ENCODE measurements at regions not wholly inside any gene's neighbourhood (a gene's known extent, or its start where the extent isn't known, plus 50 kb on each side); places are given as distances from the start of the nearest gene placed in this dataset.

DNA sequence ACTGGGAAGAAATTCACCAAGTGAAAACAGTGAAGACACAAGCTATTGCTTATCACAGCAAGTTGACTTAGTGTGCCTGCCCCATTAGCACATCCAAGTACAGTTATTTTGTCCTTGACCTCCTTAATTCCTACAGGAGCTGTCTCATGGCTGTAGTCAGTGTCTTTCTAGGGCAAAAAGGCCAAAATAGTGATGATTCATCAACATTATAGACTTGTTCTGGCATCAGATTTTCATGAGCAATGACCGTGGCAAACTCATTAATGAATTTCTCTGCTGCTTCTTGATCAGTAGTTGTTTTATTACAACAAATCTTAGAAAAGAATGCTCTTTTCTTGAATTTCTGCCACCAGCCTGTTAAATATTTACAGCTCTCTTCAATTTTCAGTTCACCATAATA, 1169.3 kb upstream of the DDX18 start:
- ATAC-seq (no peak), DNase-seq (no peak)

DNA sequence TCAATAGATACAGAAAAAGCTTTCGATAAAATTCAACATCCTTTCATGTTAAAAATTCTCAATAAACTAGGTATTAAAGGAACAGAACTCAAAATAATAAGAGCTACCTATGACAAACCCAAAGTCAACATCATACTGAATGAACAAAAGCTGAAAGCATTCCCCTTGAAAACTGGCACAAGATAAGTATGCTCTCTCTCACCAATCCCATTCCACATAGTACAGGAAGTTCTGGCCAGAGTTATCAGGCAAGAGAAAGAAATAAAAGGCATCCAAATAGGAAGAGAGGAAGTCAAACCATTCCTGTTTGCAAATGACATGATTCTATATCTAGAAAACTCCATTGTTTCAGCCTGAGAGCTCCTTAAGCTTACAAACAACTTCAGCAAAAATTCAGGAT, 1145.8 kb upstream of the DDX18 start:
- ATAC-seq (no peak), DNase-seq (no peak)

DNA sequence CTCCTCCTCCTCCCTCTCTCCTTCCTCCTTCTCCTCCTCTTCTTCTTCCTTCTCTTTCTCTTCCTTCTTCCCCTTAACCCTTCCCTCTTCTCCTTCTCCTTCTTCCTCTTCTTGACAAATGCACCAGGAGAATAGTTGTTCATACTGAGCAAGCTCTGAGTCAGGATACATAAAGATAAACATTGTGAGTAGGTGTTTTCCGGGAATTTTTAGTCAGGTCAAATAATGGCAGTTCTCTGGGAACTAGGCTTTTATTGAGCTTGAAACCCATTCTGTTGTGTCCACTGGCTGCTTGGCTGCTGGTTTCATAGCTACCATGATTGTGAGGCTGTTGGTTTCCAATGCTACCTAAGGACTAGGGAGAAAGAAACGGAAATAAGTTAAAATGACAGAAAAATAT, 1144.7 kb upstream of the DDX18 start:
- ATAC-seq (no peak), DNase-seq (no peak)

DNA sequence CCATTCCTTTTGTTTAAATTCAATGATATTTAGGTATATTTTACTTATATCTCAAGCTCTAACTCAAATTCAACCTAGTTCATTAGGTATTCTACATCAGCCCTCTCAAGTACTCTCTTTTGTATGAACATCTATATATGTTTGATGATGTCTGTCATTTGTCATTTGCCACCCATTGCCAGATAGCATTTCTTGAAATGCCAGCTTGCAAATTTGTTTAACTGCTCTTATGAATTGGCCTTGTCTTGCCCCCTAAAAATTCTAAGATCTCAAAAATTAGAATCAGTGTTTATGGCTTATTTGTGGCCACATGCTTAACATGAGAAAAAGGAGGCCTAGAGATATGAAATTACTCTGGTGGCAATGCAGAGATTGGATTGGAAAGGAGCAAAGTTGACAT, 1140.3 kb upstream of the DDX18 start:
- ATAC-seq (no peak), DNase-seq (no peak)

DNA sequence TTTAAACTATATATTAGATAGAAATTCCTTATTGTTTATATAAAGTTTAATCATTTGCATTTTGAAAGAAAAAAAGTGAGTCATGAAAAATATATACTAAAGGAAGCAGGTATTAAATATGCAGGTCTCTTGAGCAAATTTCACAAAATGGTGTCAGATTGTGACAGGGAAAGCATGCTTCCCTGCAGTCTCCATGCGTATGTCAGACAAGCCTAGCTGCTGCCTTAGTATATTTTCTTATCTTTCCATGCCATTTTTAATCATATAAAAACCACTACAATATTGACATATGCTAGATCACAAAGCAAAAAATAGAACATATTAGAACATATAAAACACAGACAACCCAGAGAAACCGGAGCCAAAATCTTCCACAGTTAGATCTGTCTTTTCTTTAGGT, 1137.7 kb upstream of the DDX18 start:
- ATAC-seq (no peak), DNase-seq (no peak)

DNA sequence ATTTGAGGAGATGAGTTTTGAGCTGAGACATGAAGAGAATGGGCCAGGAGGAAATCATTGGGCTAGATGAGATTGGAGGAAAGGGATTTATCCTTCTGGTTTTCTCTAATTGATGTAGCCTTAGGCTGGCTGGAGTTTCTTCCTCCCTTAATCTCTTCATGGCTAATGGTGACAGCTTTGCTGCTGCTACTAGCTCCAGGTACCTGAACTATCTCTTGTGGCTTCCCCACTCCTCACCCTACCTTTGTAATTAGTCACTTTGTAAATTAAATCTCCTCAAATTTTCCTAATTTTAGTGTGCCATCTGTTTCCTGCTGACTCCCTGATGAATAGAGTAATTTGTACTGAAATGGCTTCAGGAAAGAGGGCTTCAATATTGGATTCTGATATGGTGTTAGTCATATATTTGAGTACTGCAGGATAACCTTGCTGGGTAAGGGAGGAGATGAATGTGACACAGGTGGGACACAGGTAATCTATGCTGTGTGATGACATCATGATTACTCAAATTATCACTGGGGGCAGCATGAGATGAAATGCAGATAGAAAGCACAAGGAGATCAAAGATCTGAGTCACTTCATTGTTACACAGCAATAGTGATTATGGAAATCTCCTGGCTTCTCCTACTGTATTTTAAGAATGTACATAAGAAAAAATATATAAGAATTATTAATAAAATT, 1134.1 kb upstream of the DDX18 start:
- DNase-seq (no peak), ATAC-seq (no peak)

DNA sequence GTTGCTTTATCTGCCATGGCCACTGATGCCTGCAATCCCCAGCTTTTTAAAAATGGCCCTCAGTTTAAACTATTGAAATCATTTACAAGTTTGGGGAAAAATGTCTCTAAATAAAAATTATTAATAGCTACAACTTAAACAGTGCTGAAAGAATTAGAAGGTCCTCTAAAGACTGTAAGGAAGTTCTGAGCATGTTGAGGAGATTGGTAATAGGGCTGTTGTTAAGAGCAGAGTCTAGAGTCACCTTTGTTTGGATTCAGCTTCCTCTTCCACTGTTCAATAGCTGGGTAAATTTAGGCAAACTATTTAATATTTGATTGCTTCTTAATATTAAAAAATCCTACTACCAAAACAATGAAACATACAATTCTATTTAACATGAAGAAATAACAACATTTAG, 1127.1 kb upstream of the DDX18 start:
- DNase-seq (no peak), ATAC-seq (no peak)

DNA sequence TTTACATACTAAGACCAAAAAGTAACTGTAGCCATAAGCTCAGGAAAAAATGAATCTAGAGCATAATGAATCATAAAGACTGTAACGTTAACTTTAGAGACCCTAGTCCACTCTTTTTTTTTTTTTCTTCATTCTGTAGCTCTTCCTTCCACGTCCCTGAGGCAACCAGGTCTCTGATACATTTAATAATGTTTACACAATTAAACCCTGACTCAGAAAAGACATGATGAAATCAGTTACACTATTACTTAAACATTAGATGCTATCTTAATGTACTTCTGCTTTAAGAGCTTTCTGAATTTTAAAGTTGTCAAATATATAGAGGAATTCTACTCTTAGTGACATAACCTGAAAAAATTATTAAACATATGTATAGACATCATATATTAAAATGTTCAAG, 1121.5 kb upstream of the DDX18 start:
- ATAC-seq (no peak), DNase-seq (no peak)

DNA sequence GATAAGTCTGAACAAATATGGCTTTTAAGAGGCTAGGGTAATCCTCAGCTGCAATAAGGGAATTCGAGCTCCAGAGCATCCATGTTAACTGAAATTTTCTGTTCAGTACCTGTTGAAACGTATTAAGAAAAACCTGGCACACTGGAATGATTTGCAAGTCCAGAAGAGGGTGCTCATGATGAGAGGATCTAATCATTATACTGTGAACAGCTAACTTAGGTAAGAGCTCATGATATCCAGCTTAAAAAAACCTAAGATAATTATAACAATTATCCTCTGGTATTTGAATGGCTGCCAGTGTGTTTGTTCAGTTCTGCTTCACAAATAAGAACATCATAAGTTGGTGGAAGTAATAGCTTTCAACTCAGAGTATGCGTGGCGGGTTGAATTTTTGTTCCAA, 1118.3 kb upstream of the DDX18 start:
- DNase-seq = no peak
- ATAC-seq = no peak

DNA sequence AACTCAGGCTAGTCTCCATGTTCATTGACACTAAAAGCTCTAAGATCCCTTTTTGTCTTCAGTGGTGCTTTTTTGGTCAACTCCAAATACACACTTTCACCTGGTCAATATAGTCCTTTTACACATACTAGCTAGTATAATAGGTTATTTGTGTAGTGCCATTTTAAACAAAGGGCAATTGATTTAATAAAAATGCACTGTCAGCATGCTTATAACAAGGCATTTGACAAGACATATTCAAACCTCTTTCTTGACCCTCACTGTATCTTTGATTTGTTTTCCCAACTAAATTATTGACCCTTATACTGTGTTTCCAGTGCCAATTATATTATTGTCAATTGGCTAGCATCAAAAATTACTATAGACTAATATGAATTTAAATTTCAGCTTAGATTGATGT, 1117.6 kb upstream of the DDX18 start:
- DNase-seq (no peak), ATAC-seq (no peak)

DNA sequence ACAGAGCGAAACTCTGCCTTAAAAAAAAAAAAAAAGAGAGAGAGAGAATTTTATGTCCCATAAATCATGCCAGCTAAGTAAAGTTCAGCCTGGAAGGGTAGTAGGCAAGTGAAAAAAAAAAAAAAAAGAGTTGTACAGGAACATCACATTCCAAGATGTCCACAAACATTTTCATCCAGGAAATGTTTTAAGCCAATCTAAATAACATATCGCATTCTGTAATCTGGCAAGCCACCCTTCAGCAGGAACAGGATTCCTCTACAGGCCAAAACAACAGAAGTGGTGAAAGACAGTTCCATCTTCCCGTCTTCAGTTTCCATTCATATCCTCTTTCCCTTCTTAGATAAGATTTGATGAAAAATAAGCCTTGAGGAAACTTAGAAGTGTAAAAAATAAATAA, 1108.1 kb upstream of the DDX18 start:
- no peak for ATAC-seq
- no peak for DNase-seq

DNA sequence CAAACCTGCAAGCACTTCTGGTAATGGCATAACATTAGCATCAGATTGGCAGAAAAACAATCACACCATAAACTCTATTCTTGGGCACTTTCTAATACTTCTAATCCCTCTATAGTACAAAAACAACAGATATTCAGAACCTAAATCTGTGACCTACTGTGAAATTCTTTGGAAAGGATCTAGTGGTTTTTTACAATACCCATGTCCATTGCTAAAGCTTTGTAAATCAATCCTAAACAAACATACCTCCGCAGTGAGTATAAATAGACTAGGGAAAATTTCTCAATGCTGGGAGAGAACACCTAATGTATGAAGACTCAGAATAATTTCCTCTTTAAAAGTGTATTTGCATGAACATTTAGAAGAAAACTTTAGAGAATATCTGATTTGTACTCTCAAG, 1098.5 kb upstream of the DDX18 start:
- DNase-seq (no peak), ATAC-seq (no peak)

DNA sequence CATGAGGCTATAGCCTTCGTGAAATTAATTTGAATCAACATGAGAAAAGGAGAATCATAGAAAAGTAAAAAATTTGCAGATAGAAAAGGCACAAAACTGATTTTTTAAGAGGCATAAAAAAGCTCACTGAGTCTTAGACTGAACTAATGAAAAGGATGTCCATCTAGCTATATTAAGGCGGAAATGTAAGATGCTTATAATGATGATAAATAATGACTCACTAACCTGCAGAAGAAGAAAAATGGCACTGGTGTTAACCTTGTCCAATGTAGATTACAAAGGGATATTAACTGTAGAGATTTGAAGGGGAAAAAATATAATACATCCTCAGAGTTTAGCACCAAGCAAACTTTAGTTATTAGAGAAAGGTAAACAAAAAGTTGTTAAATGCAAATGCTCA, 1098.0 kb upstream of the DDX18 start:
- ATAC-seq (no peak), DNase-seq (no peak)

DNA sequence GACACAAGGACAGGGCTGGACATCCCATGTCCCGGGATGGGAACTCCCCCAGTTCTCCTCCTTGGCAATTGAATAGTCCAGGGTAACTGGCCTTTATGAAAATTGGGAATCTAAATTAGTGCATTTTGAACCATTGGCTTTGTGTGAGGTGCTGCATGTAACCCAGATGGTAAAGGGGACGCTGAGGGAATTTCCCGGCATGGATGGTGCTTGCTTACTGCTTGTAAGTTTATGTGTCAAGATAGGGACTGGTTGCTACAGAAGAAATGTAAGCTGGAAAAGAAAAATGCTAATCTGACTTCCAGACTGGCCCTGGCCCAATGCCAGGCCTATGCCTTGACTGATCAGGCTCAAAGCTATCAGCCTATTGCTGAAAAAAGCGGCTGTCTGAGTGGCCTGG, 1096.7 kb upstream of the DDX18 start:
- DNase-seq (no peak), ATAC-seq (no peak)

DNA sequence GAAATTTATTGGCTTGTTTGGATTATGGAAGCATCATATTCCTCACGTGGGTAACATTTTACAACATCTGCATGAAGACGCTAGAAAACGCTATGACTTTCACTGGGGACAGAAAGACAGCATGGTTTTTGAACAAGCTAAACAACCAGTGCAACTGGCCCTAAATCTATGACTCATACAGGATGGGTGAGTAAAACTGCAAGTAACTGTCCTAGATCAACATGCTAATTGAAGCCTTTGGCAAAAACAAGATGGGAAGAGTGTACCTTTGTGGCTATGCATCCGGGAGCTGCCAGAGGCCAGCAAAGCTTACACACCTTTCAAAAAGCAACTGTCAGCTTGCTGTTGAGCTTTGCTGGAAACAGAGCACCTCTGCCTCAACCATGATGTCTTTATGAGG, 1096.0 kb upstream of the DDX18 start:
- ATAC-seq = no peak
- DNase-seq = no peak

DNA sequence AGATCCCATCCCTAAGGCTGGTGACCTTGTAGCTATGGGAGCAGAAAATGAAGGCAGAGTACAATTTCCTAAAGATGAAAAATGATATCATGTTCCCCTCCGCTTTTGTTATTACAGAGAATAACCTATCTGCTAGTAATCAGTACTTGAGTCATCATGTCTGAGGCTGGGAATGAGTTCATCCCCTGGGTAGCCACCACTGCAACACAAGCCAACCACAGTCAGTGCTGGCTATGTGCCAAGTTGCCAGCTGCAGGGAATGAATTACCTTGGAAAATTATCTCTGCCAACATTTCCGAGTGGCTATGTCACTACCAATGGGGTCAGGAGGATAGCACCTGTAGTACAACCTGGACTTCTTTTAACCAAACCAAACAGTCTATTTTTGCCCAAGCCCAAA, 1094.7 kb upstream of the DDX18 start:
- DNase-seq (no peak), ATAC-seq (no peak)

DNA sequence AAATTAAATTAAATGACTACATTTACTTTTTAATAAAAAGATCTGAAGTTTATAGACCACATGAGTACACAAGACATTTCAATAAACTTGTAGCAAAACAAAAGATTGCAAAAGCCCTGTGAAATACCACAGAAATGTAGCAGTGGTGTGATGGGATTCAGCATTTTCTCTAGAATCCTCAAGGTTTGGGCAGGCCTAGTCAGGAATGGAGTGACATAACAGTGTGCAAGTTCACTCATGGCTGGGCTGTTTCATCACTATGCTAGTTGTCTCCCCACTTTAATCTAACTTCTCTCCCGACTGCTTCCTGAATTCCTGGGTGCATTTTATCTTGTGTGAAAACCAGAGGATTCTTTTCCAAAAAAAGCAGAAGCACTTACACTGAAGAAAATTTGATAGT, 1089.9 kb upstream of the DDX18 start:
- ATAC-seq (no peak), DNase-seq (no peak)

DNA sequence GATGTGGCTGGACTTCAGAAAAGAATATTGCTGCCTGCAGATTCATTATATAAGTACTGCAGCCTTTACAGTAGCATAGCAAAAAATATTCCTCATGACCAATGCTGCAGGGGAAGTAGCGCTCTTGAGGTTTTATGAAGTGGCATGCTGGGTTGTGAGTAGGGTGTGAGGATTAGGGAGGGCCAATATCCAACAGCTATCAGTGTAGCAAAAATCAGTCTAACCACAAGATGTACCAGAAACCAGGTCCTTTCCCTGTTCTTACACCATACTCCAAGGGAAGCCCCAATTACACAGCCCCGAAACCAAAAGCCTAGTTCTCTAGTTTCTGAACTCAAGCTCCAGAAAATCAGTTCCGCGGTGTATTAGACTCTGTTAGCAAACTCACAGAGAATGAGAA, 1082.2 kb upstream of the DDX18 start:
- DNase-seq (no peak), ATAC-seq (no peak)

DNA sequence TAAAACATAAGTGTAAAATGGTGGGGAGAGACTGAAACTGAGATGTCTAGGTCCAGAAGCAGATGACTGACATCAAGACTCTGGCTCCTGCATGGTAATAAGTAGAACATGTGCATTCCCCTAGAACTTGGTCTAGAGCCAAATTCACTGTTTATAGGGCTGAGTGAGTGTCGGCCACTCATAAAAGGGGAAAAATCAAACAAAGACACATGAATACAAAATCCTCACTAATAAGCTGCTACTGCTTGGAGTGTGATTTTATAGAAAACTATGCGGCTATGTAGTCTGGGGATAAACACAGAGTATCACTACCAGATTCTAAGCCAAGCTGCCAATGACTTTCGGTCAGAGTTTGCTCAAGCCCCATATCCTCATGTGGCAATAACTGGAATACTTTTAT, 1080.8 kb upstream of the DDX18 start:
- ATAC-seq (no peak), DNase-seq (no peak)

DNA sequence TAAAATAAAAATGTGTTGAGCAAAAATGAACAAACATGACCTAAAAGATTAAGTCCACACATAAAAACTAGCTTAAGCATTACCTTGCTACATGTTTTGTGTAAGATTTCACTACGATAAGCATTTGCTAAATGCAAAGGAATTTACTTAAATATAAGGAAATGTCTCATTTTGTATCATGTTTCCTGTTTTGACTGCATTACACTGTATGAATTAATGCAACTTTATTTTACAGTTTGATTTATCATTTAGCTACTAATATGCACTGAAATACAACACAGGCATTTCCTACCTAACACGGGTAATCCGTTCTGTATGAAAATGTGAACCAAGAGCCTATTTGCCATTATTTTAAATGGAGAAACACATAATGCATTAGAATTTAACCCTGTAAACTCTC, 1076.5 kb upstream of the DDX18 start:
- no peak for DNase-seq
- no peak for ATAC-seq

DNA sequence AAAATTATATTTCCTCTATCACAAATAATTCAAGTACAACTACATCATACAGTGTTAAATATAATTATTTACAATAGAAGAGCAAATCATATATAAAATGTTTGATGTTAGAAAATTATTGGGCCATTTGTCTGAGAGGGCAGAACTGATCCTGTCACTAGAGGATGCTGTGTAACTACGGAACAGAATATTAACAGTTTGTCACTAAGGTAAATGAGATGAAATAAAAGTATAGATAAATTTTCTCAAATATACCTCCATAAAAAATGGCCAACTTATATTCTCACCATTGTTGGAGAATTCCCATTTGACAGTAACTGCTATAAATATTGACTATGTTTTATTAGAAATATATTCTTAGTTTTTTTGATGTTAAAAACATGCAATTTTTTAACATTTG, 1067.4 kb upstream of the DDX18 start:
- DNase-seq (no peak), ATAC-seq (no peak)

DNA sequence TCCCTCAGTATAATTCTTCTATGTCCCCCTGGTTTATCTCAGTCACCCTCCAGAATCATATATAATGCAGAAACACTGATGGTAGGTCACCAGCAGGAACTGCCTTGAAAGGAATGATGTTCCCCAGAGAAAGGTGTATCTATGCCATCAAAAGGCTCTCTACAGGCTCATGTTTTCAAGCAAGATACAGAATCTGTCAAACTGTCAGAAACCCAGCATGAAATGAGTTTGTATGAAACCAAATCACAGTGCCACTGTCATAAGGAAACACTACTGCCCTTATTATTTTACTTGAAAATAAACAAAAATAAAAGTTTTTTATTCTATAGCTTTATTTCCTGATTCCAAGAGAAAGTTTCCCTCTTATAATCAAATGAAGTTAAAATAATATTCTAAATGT, 1064.5 kb upstream of the DDX18 start:
- ATAC-seq = no peak

DNA sequence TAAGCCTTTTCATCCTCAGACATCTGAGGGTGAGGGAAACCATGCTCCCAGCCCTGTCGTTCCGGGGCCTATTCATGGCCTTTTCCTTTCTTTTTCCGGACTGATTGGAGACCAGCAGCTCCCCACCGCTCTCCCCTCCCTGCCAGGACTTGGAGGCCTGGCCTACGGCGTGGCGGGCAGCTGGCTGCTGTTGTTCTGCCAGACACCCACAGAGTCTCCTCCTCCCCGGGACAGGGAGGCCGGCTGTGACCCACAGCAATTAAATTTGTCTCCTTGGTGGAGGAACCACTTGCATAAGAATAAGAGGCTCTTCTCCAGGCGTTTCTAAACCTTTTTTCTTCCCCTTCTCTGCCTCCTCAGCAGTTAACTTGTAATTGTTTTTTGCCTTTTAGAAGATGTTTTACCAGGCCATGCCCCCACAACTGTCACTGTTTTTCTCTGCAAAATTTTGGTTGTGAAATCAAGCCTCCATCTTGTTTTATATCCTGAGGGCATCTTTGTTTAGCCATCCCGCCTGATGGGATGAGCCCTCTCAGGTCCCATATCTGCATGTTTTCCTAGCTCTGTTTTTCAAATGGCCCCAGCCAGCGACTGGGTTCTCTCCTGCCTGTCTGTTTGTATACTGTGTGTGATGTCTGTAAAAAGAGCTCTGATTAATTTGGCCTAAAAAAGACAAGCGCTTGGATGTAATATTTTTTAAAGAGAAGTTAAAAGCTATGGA, 1060.0 kb upstream of the DDX18 start:
- DNase-seq (no peak), ATAC-seq (no peak)

More for the DNA sequence above, 1064.5 kb upstream of the DDX18 start:
- no peak for DNase-seq

DNA sequence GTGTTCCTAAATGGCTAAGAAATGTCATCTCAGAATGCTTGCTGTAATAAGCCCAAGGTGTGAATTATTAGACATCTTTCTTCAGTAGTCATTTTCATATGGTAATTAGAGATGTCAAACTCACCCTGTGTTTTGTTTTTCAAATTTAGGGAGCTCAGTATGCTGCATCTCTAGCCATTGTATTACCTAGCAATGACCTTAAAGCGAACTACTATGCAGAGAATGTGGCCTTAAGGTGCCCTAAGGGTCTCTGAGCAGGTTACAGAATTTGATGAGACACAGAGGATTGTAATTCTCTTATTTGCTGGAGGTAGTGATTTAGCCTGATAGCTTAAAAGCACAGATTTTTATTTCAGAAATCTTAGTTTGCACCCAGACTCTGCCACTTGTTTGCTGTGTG, 1052.6 kb upstream of the DDX18 start:
- DNase-seq (no peak), ATAC-seq (no peak)
